Activated CD4-positive, alpha-beta T cell treated with anti-CD3 and anti-CD28 coated beads, Interleukin-2, Interleukin-6, amounts not matched to agents 100 ng/mL and 50 ng/mL, durations not matched to agents 16 hours and 8 hours (primary cell): ENCODE measurements at regions not wholly inside any gene's neighbourhood (a gene's known extent, or its start where the extent isn't known, plus 50 kb on each side); places are given as distances from the start of the nearest gene placed in this dataset.

ENCODE experiments used
- DNase-seq: peaks from one replicate; pipeline ENCODE4 v3.0.0-alpha.2; 2020

- no peak for DNase-seq
These were observed 234.4 kb upstream of the GPRIN3 start for GRCh38 chr4:89541998-89542397.

DNA sequence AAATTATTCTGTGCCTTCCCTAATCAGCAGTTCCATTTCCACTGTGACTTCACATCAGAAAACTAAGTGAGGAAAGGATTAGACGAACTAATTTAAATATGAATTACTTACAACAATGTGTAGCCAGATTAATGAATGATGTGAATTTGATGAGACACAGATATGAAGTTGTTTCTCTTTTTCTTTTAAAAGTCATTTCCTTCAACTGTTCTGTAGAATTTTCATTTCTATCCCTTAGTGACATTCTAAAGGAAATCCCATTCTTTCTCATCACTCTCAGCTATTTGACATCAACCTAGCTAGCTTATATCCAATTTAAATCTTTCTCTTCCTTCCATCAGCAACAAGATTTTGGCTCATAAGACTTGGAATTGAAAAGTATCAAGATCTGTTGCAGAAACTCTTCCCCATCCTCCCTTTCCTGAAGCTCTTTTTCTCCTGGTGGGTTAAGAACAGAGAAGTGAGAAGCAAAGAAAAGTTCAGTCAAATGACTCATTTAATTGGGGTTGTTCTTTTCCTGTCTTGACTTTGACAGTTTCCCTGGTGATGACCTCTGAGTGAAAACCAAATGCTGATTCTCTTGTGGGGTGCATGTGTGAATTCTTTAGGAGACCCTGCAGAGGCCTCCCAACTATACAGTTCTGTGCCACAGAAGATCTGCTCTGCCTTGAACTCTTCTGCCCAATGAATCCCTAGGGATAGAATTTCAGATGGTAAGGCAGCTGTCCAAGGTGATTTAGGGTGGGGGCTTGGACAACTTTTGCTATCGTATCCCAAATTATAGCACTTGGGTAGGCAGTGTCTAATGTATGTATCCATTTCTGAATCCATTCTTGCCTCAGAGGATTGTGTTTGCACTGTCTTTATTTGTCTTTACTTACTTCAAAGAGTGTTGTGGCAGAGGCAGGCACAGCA, 232.5 kb upstream of the GPRIN3 start:
- DNase-seq = peak; percentile 28

DNA sequence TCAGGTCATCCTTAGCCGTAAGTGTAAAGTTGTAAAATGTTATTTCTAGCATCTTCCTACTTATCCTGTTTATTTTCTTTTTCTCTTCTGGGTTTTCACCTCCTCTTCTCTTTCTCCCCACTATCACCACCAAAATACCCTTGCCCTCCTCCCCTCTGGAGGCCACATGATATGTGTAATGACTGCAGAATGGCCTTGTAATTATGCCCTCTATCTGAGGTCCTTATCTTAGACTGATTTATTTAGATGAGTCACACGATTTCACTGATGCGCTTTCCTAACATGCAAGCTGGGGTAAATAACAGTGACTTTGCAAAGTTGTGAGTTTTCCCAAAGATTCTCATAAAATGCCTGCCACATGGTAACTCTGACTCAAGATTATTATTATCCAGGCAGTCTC, 231.8 kb upstream of the GPRIN3 start:
- peak; percentile 18 for DNase-seq

DNA sequence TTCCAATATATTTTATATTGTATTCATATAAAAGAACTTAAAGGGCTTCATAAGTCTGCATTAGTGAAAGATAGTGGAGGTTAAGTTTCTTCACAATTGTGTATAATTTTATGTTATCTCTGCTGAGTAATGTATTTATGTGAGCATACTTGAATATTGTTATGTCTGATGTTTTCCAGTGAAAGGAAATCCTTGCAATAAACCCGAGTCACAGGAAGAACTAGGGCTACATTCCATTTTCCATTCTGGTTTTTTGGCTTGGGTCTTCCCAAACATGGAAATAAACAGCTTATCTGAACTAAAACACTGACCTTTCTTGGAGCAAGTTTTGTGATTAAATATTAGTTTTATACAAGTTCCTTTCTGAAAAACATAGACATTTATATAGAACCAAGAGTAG, 231.3 kb upstream of the GPRIN3 start:
- DNase-seq = no peak

DNA sequence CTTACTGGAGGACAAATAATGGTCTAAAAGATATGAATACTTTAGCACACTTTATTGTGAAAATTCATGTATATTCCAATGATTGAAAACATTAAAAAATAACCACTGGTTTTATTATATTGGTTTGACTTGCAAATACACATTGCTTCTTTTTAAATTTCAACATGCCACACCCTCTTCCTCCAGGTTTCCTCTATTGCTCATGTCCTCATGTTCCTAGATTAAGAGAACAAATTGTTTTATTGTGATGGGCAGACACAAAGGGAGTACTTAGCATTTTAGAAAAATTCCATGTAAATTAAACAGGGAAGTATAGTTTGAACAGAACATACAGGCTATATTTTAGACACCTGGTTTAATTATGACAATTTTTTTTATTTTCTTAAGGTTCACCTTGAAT, 230.6 kb upstream of the GPRIN3 start:
- DNase-seq = no peak

GRCh38 chr4:89537281-89537680, 229.7 kb upstream of the GPRIN3 start:
- DNase-seq = no peak

DNA sequence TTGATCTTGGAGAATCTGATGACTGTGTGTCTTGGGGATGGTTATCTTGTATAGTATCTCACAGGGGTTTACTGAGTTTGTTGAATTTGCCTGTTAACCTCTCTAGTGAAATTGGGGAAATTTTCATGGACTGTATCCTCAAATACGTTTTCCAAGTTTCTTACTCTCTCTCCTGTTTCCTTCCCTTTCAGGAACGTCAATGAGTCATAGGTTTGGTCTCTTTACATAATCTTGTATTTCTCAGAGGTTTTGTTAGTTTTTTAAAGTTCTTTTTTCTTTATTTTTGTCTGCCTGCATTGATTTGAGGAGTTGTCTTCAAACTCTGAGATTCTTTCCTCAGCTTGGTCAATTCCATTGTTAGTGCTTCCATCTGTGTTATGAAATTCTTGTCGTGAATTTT, 227.7 kb upstream of the GPRIN3 start:
- no peak for DNase-seq

DNA sequence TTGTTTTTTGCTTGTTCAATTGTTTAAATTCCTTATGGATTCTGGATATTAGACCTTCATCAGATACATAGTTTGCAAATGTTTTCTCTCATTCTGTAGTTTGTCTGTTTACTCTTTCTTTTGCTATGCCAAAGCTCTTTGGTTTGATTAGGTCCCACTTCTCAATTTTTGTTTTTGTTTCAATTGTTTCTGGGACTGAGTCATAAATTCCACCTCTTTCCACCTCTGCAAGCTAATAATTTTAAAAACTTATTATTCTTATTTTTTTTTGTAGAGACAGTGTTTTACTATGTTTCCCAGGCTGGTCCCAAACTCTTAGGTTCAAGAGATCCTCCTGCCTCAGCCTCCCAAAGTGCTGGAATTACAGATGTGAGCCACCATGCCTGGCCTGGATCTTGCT, 226.8 kb upstream of the GPRIN3 start:
- no peak for DNase-seq

GRCh38 chr4:89531932-89532640, 224.5 kb upstream of the GPRIN3 start:
- no peak for DNase-seq

- DNase-seq = no peak
These were observed 221.0 kb upstream of the GPRIN3 start for GRCh38 chr4:89528526-89529133.

- DNase-seq = no peak
These were observed 214.2 kb upstream of the GPRIN3 start for GRCh38 chr4:89521826-89522225.

GRCh38 chr4:89519771-89520320, 212.2 kb upstream of the GPRIN3 start:
- DNase-seq = no peak

GRCh38 chr4:89518259-89518658, 210.7 kb upstream of the GPRIN3 start:
- DNase-seq = no peak

DNA sequence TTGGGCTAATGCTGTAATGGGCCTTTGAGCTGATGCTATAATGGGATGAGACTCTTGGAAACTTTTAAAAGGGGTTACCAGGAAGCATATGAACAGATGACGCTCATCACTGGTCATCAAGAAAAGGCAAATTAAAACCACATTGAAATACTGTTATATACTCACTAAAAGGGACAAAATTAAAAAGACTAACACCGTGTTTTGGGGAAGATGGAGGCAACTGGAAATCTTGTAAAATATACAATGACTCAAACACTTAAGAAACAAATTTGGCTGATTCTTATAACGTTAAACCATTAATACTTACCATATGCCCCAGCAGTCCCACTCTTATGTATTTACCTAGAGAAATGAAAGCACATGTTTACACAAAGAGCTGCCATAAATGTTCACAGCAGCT, 207.2 kb upstream of the GPRIN3 start:
- no peak for DNase-seq

GRCh38 chr4:89511776-89512175, 204.2 kb upstream of the GPRIN3 start:
- DNase-seq = no peak

DNA sequence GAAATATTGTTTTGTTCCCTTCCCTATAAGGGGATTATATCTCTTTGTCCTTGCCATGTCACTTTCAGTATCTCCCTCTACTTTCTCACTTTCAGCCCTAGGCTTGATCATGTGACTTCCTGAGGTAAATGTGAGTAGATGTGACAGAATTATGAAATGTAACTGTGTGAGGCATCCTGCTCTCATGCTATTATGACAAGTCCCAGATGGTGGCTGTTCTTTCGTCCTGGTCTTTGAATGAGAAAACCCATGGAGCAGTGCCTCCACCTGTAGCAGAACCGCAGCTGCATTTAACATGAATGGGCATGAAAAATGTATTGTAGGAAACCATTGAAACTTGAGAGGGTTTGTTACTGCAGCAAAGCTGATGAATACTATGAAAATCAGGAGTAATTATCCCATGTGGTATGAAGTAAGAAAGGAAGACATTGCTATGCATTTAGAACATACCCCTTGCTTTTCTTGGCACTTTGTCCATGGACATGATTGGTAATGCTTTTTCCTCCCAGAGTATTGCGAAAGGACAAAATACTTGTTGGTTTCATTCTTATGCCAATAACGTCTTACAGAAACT, 202.2 kb upstream of the GPRIN3 start:
- DNase-seq = peak; percentile 73

- no peak for DNase-seq
These were observed 199.4 kb upstream of the GPRIN3 start for GRCh38 chr4:89506866-89507491.

DNA sequence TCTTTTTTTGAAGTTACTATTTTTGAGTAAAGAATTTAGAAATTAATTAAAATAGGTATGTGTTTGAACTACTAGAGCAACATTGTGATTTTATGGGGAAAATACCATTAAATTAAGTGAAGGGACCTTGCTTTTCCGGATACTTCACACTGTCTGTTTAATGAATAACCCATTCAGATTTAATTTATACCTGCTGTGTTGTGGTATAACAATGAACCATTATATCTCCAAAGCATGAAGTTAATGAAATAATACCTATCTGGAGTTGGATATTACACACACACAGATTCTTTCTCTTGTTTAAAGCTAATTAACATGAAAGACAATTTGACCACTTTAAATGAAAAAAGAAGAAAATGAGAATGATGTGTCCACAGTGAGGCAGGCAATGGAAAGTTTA, 195.0 kb upstream of the GPRIN3 start:
- DNase-seq = no peak

GRCh38 chr4:89497517-89498308, 190.1 kb upstream of the GPRIN3 start:
- DNase-seq = no peak

DNA sequence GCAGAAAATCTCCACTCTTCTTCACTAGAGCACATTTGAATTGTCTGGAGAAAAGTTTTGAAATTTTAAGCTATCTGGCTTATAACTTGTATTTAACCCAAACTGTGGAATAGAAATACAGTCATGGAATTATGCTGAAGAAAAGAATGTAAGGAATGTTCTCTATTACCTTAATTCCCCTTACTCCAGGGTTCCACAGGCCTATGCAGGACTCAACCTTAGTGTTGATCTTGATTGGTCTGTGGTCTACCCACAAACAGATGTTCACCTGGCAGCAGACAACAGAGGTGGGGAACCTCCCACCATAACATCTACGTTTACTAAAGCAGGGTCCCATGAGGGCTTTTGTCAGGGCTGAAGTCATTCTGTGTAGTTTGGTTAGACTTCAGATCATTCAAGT, 189.3 kb upstream of the GPRIN3 start:
- no peak for DNase-seq

- no peak for DNase-seq
These were observed 185.8 kb upstream of the GPRIN3 start for GRCh38 chr4:89493367-89493766.

DNA sequence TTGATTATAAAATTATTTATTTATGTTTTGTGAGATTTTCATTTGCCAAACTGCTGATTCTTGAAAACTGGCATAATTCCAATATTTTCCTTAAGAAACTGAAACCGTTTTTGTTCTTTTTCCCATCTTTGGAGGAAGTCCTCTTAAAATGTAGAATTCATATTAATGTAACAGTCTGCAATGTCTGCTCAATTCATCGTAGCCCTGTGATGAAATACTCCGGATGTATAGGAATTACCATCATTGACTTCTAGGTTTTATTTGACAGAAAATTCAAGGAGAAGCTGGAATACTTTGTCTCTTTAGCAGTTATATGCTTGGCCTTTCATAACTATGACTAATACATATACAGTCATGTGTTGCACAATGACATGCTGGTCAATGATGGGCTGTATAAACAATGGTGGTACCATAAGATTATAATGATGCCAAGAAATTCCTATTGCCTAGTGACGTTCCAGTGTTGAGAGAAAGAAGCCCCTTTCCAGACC, 185.0 kb upstream of the GPRIN3 start:
- no peak for DNase-seq
